ENCODE measurements at regions not wholly inside any gene's neighbourhood (a gene's known extent, or its start where the extent isn't known, plus 50 kb on each side); places are given as distances from the start of the nearest gene placed in this dataset.

DNA sequence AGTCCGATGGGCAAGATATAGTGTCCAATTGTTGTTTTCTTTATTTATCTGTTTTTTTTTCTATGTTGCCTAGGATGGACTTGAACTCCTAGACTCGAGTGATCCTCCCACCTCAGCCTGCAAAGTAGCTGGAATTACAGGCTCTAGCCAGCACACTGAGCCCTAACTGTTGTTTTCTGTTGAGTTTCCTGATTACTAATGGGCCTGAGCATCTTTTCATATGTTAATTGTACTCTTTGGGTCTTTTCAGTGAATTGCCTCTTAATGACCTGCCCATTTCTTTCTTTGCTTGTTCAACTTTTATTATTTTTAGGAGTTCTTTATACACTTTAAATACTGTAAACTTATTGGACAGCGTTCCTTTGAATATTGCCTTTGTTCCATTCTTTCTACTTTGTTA, 213.0 kb downstream of the HS3ST3B1 start:
- H3K27ac Mint-ChIP-seq: no peak overlapping the region
- no peaks in the 10 kb centered on the region for H3K36me3 Mint-ChIP-seq (ENCODE audit: low read depth)
- H3K9me3 Mint-ChIP-seq: peaks cover 5% of the 10 kb centered on the region
- H3K4me3 Mint-ChIP-seq: no peak overlapping the region
- H3K4me1 Mint-ChIP-seq (ENCODE audit: low read depth): no peaks in the 10 kb centered on the region
- H3K27me3 Mint-ChIP-seq: no peaks in the 10 kb centered on the region

GRCh38 chr17:14510136-14510535, 209.3 kb downstream of the HS3ST3B1 start:
- Mint-ChIP-seq H3K36me3 (ENCODE audit: low read depth) (no peaks in the 10 kb centered on the region), H3K4me3 (no peak overlapping the region), H3K27me3 (no peaks in the 10 kb centered on the region), H3K4me1 (ENCODE audit: low read depth) (no peaks in the 10 kb centered on the region), H3K9me3 (peaks cover 6% of the 10 kb centered on the region), H3K27ac (no peak overlapping the region)

GRCh38 chr17:14508156-14508555, 207.3 kb downstream of the HS3ST3B1 start:
- Mint-ChIP-seq H3K27me3 (no peaks in the 10 kb centered on the region), H3K36me3 (ENCODE audit: low read depth) (no peaks in the 10 kb centered on the region), H3K4me3 (no peak overlapping the region), H3K4me1 (ENCODE audit: low read depth) (no peaks in the 10 kb centered on the region), H3K9me3 (peaks cover 13% of the 10 kb centered on the region), H3K27ac (no peak overlapping the region)

- Mint-ChIP-seq H3K36me3 (ENCODE audit: low read depth) (no peaks in the 10 kb centered on the region), H3K27ac (no peak overlapping the region), H3K4me3 (no peak overlapping the region), H3K27me3 (no peaks in the 10 kb centered on the region), H3K9me3 (peaks cover 13% of the 10 kb centered on the region), H3K4me1 (ENCODE audit: low read depth) (no peaks in the 10 kb centered on the region)
These were observed 205.5 kb downstream of the HS3ST3B1 start for GRCh38 chr17:14506364-14506763.

- Mint-ChIP-seq H3K36me3 (ENCODE audit: low read depth) (no peaks in the 10 kb centered on the region), H3K4me1 (ENCODE audit: low read depth) (no peaks in the 10 kb centered on the region), H3K27me3 (no peaks in the 10 kb centered on the region), H3K27ac (no peak overlapping the region), H3K4me3 (no peak overlapping the region), H3K9me3 (peaks cover 13% of the 10 kb centered on the region)
These were observed 204.7 kb downstream of the HS3ST3B1 start for GRCh38 chr17:14505606-14506005.

DNA sequence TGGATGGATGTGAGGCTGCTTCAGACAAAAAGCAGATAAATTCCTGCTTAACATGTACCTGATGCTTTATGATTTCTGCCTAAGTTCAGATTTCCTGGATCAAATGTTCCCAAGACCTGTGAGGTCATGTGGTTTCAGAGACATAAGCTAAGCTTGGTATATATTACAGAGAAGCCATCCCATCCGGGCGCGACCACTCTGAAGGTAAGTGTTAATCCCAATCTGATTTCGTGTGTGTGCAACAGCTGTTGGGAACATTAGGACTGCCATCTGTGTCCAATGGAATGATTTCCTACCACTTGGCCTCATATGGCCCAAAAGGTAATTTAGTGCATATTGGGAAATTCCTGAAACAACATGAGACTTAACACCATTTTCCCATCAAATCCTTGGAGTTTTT, 199.1 kb downstream of the HS3ST3B1 start:
- H3K27me3 Mint-ChIP-seq: no peaks in the 10 kb centered on the region
- H3K4me3 Mint-ChIP-seq: no peak overlapping the region
- no peak overlapping the region for H3K27ac Mint-ChIP-seq
- no peaks in the 10 kb centered on the region for H3K4me1 Mint-ChIP-seq (ENCODE audit: low read depth)
- H3K9me3 Mint-ChIP-seq: peaks cover 11% of the 10 kb centered on the region
- H3K36me3 Mint-ChIP-seq (ENCODE audit: low read depth): no peaks in the 10 kb centered on the region

GRCh38 chr17:14498812-14499211, 197.9 kb downstream of the HS3ST3B1 start:
- Mint-ChIP-seq H3K9me3 (peaks cover 11% of the 10 kb centered on the region), H3K27ac (no peak overlapping the region), H3K4me1 (ENCODE audit: low read depth) (no peaks in the 10 kb centered on the region), H3K27me3 (no peaks in the 10 kb centered on the region), H3K36me3 (ENCODE audit: low read depth) (no peaks in the 10 kb centered on the region), H3K4me3 (no peak overlapping the region)

- Mint-ChIP-seq H3K4me3 (no peak overlapping the region), H3K27ac (no peak overlapping the region), H3K4me1 (ENCODE audit: low read depth) (no peaks in the 10 kb centered on the region), H3K36me3 (ENCODE audit: low read depth) (no peaks in the 10 kb centered on the region), H3K9me3 (peaks cover 11% of the 10 kb centered on the region), H3K27me3 (no peaks in the 10 kb centered on the region)
These were observed 193.3 kb downstream of the HS3ST3B1 start for GRCh38 chr17:14494161-14494560.

- no peaks in the 10 kb centered on the region for H3K36me3 Mint-ChIP-seq (ENCODE audit: low read depth)
- no peaks in the 10 kb centered on the region for H3K4me1 Mint-ChIP-seq (ENCODE audit: low read depth)
- H3K4me3 Mint-ChIP-seq: no peak overlapping the region
- peaks cover 6% of the 10 kb centered on the region for H3K9me3 Mint-ChIP-seq
- H3K27me3 Mint-ChIP-seq: no peaks in the 10 kb centered on the region
- H3K27ac Mint-ChIP-seq: no peak overlapping the region
These were observed 189.1 kb downstream of the HS3ST3B1 start for GRCh38 chr17:14489986-14490385.

GRCh38 chr17:14488958-14489550, 188.2 kb downstream of the HS3ST3B1 start:
- Mint-ChIP-seq H3K4me1 (ENCODE audit: low read depth) (no peaks in the 10 kb centered on the region), H3K36me3 (ENCODE audit: low read depth) (no peaks in the 10 kb centered on the region), H3K27ac (no peak overlapping the region), H3K9me3 (no peaks in the 10 kb centered on the region), H3K4me3 (no peak overlapping the region), H3K27me3 (no peaks in the 10 kb centered on the region)

- Mint-ChIP-seq H3K4me1 (ENCODE audit: low read depth) (no peaks in the 10 kb centered on the region), H3K9me3 (peaks cover 2% of the 10 kb centered on the region), H3K36me3 (ENCODE audit: low read depth) (no peaks in the 10 kb centered on the region), H3K27me3 (no peaks in the 10 kb centered on the region), H3K4me3 (no peak overlapping the region), H3K27ac (no peak overlapping the region)
These were observed 186.2 kb downstream of the HS3ST3B1 start for GRCh38 chr17:14487068-14487467.

GRCh38 chr17:14482715-14483114, 181.8 kb downstream of the HS3ST3B1 start:
- Mint-ChIP-seq H3K4me1 (ENCODE audit: low read depth) (no peaks in the 10 kb centered on the region), H3K9me3 (peaks cover 5% of the 10 kb centered on the region), H3K36me3 (ENCODE audit: low read depth) (no peaks in the 10 kb centered on the region), H3K4me3 (no peak overlapping the region), H3K27ac (no peak overlapping the region), H3K27me3 (no peaks in the 10 kb centered on the region)

GRCh38 chr17:14481664-14482063, 180.8 kb downstream of the HS3ST3B1 start:
- Mint-ChIP-seq H3K9me3 (peaks cover 5% of the 10 kb centered on the region), H3K4me1 (ENCODE audit: low read depth) (no peaks in the 10 kb centered on the region), H3K36me3 (ENCODE audit: low read depth) (no peaks in the 10 kb centered on the region), H3K27ac (no peak overlapping the region), H3K4me3 (no peak overlapping the region), H3K27me3 (no peaks in the 10 kb centered on the region)

DNA sequence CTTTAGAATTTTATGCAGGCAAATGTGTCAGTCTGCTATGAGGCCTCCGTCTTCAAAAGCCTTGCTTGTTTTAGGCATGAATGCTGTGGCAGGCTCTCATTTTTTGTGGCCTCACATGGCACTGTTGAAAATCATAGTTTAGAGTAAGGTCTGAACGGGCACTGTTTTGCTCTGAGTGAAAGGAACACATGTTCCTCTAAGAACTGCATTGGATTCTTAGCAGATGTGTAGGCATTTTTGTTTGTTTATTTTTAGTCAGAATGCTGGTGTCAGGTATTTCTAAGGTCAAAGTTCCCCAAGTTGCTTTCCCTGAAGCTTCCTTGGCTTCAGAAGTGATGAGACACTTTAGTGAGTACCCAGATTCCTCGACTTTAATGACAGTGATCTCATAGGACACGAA, 173.7 kb downstream of the HS3ST3B1 start:
- H3K4me3 Mint-ChIP-seq: no peak overlapping the region
- no peak overlapping the region for H3K27ac Mint-ChIP-seq
- H3K27me3 Mint-ChIP-seq: no peaks in the 10 kb centered on the region
- H3K4me1 Mint-ChIP-seq (ENCODE audit: low read depth): no peaks in the 10 kb centered on the region
- H3K36me3 Mint-ChIP-seq (ENCODE audit: low read depth): no peaks in the 10 kb centered on the region
- H3K9me3 Mint-ChIP-seq: peaks cover 2% of the 10 kb centered on the region

- no peaks in the 10 kb centered on the region for H3K27me3 Mint-ChIP-seq
- H3K4me3 Mint-ChIP-seq: no peak overlapping the region
- H3K27ac Mint-ChIP-seq: no peak overlapping the region
- H3K36me3 Mint-ChIP-seq (ENCODE audit: low read depth): no peaks in the 10 kb centered on the region
- H3K4me1 Mint-ChIP-seq (ENCODE audit: low read depth): no peaks in the 10 kb centered on the region
- peaks cover 12% of the 10 kb centered on the region for H3K9me3 Mint-ChIP-seq
These were observed 170.2 kb downstream of the HS3ST3B1 start for GRCh38 chr17:14471052-14471451.

DNA sequence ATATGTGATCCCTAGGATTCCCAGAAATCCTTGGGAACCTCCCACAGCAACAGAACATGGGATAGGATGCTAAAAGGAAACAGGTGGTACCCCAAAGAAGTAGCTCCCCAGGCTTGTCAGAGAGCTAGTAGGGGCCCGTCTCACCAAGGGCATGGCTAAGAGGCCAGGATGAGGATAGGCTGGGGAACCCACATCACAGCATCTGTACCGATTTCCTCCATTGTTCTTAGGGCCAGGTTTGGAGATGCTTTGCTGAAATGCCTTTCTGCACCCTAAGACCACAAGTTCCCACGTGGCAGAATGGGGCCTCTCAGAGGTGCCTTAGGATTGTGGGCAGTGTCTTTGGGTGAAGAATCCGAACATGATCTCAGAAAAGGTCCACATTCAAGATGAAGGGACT, 169.5 kb downstream of the HS3ST3B1 start:
- no peaks in the 10 kb centered on the region for H3K27me3 Mint-ChIP-seq
- H3K4me3 Mint-ChIP-seq: no peak overlapping the region
- H3K36me3 Mint-ChIP-seq (ENCODE audit: low read depth): no peaks in the 10 kb centered on the region
- no peak overlapping the region for H3K27ac Mint-ChIP-seq
- H3K9me3 Mint-ChIP-seq: peaks cover 14% of the 10 kb centered on the region
- H3K4me1 Mint-ChIP-seq (ENCODE audit: low read depth): no peaks in the 10 kb centered on the region
